A673 (cell line): ENCODE measurements at regions not wholly inside any gene's neighbourhood (a gene's known extent, or its start where the extent isn't known, plus 50 kb on each side); places are given as distances from the start of the nearest gene placed in this dataset.

Experiments
- CTCF ChIP-seq: fragments of 300-800, 200-600 bp; sonication (generic); conservative IDR thresholded peaks from 2 replicates; pipeline ENCODE4 v1.5.1; 2017; ENCODE audit warnings: low read depth, mild to moderate bottlenecking, antibody characterized with exemption, low read length, moderate library complexity, mixed read lengths
- EZH2 ChIP-seq: fragments of 200-600 bp; sonication (generic); IDR thresholded peaks from 2 replicates; pipeline ENCODE4 v1.6.1; 2017; ENCODE audit warnings: borderline replicate concordance, low read depth, mild to moderate bottlenecking, mixed read lengths, antibody characterized with exemption, low read length; ENCODE audit not compliant: poor library complexity, severe bottlenecking

- TF ChIP-seq CTCF (no peak), EZH2 (no peak)
Measured at GRCh38 chr3:113117511-113118234, 93.7 kb upstream of the BOC start.
